ENCODE measurements at regions not wholly inside any gene's neighbourhood (a gene's known extent, or its start where the extent isn't known, plus 50 kb on each side); places are given as distances from the start of the nearest gene placed in this dataset.

DNA sequence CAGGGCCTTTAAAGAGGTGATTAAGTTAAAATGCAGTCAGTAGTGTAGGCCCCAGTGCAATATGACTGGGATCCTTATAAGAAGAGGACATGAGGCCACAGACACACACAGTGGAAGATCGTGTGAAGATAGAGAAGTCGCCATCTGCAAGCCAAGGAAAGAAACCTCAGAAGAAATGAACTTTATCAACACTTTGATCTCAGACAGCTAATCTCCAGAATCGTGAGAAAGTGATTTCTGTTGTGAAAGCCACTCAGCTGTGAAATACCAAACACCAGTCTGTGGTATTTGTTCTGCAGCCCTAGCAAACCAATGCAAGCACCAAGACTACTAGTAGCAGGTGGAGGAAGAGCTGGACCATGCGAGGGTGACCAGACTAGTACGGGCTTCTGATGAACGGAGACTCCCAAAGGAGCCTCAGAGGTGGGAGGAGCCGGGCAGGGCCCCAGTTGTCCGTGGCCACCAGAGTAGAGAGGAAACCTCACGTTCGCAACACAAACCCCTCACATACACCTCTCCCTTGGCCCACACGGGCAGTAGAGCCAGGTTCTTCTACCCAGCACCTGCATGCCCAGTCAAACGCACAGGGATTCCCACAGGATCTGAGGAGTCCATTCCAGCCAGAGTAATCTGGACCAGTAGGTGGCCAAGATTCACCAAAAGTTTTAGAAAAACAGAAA lies 243.0 kb downstream of the TTC8 start:
- Histone ChIP-seq H3K9me2 (ENCODE audit: insufficient read depth) (peaks cover 9% of the 10 kb centered on the region), H4K20me1 (replicated peaks; ENCODE audit: insufficient read depth) (no peaks in the 10 kb centered on the region), H3K27me3 (ENCODE audit: insufficient read depth) (no peaks in the 10 kb centered on the region), H3K4me3 (no peak overlapping the region), H3K27ac (ENCODE audit: low read depth) (no peak overlapping the region), H2AFZ (peak overlapping the region; percentile 94; the same call in 1 of the 2 replicates), H3K79me2 (replicated peaks; ENCODE audit: insufficient read depth) (no peaks in the 10 kb centered on the region), H3K36me3 (ENCODE audit: insufficient read depth) (no peaks in the 10 kb centered on the region), H3K4me1 (ENCODE audit: insufficient read depth) (peaks cover 8% of the 10 kb centered on the region), H3K4me2 (no peak overlapping the region), H3F3A (replicated peaks; ENCODE audit: low read depth) (0 out of 2 replicates have a peak, but pooled peaks cover 3% of the 10 kb centered on the region)
- Mint-ChIP-seq H3K9me3 (no peaks in the 10 kb centered on the region), H3K27ac (no peak overlapping the region), H3K36me3 (ENCODE audit: low read depth) (no peaks in the 10 kb centered on the region), H3K4me1 (peaks cover 4% of the 10 kb centered on the region; the same call in 2 of the 3 replicates), H3K4me3 (no peak overlapping the region), H3K27me3 (ENCODE audit: insufficient read depth, low read depth, poor library complexity) (peaks cover 2% of the 10 kb centered on the region)
- peak; percentile 58 for ATAC-seq
- TF ChIP-seq EZH2 (IDR thresholded peaks at IDR 0.05; ENCODE audit: low read depth, unreplicated experiment) (no peak), EZH2phosphoT487 (IDR thresholded peaks at IDR 0.05; ENCODE audit: unreplicated experiment) (no peak)
- TF ChIP-seq, protein P1, sequence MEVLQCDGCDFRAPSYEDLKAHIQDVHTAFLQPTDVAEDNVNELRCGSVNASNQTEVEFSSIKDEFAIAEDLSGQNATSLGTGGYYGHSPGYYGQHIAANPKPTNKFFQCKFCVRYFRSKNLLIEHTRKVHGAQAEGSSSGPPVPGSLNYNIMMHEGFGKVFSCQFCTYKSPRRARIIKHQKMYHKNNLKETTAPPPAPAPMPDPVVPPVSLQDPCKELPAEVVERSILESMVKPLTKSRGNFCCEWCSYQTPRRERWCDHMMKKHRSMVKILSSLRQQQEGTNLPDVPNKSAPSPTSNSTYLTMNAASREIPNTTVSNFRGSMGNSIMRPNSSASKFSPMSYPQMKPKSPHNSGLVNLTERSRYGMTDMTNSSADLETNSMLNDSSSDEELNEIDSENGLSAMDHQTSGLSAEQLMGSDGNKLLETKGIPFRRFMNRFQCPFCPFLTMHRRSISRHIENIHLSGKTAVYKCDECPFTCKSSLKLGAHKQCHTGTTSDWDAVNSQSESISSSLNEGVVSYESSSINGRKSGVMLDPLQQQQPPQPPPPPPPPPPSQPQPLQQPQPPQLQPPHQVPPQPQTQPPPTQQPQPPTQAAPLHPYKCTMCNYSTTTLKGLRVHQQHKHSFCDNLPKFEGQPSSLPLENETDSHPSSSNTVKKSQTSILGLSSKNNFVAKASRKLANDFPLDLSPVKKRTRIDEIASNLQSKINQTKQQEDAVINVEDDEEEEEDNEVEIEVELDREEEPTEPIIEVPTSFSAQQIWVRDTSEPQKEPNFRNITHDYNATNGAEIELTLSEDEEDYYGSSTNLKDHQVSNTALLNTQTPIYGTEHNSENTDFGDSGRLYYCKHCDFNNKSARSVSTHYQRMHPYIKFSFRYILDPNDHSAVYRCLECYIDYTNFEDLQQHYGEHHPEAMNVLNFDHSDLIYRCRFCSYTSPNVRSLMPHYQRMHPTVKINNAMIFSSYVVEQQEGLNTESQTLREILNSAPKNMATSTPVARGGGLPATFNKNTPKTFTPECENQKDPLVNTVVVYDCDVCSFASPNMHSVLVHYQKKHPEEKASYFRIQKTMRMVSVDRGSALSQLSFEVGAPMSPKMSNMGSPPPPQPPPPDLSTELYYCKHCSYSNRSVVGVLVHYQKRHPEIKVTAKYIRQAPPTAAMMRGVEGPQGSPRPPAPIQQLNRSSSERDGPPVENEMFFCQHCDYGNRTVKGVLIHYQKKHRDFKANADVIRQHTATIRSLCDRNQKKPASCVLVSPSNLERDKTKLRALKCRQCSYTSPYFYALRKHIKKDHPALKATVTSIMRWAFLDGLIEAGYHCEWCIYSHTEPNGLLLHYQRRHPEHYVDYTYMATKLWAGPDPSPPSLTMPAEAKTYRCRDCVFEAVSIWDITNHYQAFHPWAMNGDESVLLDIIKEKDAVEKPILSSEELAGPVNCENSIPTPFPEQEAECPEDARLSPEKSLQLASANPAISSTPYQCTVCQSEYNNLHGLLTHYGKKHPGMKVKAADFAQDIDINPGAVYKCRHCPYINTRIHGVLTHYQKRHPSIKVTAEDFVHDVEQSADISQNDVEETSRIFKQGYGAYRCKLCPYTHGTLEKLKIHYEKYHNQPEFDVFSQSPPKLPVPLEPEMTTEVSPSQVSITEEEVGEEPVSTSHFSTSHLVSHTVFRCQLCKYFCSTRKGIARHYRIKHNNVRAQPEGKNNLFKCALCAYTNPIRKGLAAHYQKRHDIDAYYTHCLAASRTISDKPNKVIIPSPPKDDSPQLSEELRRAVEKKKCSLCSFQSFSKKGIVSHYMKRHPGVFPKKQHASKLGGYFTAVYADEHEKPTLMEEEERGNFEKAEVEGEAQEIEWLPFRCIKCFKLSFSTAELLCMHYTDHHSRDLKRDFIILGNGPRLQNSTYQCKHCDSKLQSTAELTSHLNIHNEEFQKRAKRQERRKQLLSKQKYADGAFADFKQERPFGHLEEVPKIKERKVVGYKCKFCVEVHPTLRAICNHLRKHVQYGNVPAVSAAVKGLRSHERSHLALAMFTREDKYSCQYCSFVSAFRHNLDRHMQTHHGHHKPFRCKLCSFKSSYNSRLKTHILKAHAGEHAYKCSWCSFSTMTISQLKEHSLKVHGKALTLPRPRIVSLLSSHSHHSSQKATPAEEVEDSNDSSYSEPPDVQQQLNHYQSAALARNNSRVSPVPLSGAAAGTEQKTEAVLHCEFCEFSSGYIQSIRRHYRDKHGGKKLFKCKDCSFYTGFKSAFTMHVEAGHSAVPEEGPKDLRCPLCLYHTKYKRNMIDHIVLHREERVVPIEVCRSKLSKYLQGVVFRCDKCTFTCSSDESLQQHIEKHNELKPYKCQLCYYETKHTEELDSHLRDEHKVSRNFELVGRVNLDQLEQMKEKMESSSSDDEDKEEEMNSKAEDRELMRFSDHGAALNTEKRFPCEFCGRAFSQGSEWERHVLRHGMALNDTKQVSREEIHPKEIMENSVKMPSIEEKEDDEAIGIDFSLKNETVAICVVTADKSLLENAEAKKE (CRISPR knock-in tag; IDR thresholded peaks at IDR 0.05), result no peak
- TF ChIP-seq, protein P2, sequence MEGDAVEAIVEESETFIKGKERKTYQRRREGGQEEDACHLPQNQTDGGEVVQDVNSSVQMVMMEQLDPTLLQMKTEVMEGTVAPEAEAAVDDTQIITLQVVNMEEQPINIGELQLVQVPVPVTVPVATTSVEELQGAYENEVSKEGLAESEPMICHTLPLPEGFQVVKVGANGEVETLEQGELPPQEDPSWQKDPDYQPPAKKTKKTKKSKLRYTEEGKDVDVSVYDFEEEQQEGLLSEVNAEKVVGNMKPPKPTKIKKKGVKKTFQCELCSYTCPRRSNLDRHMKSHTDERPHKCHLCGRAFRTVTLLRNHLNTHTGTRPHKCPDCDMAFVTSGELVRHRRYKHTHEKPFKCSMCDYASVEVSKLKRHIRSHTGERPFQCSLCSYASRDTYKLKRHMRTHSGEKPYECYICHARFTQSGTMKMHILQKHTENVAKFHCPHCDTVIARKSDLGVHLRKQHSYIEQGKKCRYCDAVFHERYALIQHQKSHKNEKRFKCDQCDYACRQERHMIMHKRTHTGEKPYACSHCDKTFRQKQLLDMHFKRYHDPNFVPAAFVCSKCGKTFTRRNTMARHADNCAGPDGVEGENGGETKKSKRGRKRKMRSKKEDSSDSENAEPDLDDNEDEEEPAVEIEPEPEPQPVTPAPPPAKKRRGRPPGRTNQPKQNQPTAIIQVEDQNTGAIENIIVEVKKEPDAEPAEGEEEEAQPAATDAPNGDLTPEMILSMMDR (conservative IDR thresholded peaks at IDR 0.05; ENCODE audit: low read depth in 2 of 2), result 0 out of 4 replicates have a peak, but pooled peaks of 1 of the 2 experiments have one; percentile 14
- DNase-seq (ENCODE audit: low spot score), result peak; percentile 6

All from GM23338 (cell line).